ENCODE measurements at regions not wholly inside any gene's neighbourhood (a gene's known extent, or its start where the extent isn't known, plus 50 kb on each side); places are given as distances from the start of the nearest gene placed in this dataset.

GRCh38 chr1:115412286-115412685 is 74.2 kb upstream of the NGF start:
- DNase-seq = no peak

DNA sequence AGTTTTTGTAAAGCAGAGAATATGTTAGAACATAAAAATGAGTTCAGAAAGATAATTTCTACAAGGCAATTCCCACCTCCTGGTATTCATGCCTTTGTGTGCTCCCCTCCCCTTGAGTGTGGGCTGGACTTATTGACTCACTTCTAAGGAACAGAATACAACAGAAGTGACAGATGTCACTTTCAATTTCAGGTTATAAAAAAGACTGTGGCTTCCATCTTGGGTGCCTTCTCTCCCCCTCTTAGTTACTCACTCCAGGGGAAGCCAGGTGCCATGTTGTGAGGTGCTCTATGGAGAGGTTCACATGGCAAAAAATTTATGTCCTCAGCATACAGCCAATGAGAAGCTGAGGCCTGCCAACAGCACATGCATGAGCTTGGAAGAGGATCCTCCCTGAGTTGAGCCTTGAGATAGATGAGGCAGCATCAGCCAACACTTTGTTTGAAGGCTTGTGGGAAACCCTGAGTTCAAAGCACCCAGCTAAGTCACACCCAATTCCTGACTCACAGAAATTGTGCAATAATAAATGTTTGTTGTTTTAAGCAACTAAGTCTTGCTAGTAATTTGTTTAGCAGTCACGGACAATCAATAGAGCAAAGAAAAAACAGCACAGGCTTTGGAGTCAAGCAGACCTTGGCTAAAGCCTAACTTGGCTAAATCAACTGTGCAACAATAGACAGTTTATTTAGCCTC is 73.5 kb upstream of the NGF start:
- DNase-seq = no peak

DNA sequence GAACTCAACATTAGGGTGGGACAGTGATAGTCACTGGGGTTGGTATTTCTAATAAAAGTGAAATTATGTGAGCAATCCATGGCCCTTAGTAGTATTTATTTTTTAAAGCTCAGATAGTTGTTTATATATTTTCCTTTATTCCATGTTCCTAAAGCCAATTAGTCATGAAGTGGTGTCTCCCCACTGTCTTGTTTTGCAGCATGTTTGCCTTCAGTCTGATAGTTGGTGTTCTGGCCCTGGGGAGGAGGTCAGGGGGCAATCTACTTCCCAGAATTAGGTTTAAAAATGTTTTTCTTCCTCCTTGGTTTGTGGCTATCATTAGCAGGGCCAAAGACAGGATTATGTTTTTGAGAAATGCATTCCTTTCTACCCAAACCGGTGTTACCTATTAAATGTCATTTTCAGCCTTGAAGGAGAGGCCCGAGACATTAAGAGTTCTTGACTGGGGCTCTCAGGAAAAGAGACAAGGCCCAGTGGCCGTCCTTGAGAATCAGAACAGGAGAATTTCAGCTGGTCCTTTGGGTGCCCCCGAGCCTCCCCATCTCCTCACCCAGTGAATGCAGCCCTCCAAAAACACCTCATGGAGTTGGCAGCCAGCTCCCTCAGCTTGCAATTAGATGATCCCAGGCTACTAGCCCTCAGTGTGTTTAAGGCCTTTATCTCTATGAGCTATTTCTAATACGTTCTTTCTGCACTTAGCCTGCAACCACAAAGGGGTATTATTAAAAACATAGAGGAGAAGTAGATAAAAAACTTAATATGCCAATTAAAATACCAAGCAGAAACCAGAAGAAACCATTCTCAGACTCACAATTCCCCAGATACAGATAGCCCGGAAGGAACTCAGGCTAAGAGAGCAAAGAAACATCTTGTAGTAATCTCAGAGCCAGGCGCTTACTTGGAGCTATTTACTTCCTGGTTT is 71.3 kb upstream of the NGF start:
- DNase-seq = no peak

- DNase-seq = no peak
Measured at GRCh38 chr1:115408533-115408932, 70.5 kb upstream of the NGF start.

GRCh38 chr1:115404911-115405310 is 66.9 kb upstream of the NGF start:
- DNase-seq = no peak

GRCh38 chr1:115402753-115403184 is 64.7 kb upstream of the NGF start:
- DNase-seq = no peak

- no peak for DNase-seq
Measured at GRCh38 chr1:115401676-115402075, 63.6 kb upstream of the NGF start.

DNA sequence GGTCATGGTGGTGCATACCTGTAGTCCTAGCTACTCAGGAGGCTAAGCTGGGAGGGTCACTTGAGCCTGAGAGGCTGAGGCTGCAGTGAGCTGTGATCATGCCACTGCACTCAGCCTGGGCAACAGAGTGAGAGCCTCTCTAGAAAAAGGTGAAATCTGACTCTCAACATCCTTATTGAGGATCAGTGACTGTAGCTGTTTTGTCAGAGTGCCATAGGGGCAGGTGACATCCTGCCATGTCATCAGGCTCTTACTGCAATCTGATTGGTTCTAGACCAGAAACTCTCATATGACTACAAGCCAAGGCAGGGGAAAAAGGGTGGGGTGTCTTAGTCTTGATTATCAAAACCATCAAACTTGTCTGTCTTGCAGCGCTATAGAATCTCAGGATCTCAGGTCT is 62.8 kb upstream of the NGF start:
- no peak for DNase-seq

- DNase-seq = no peak
Measured at GRCh38 chr1:115400426-115400825, 62.4 kb upstream of the NGF start.

DNA sequence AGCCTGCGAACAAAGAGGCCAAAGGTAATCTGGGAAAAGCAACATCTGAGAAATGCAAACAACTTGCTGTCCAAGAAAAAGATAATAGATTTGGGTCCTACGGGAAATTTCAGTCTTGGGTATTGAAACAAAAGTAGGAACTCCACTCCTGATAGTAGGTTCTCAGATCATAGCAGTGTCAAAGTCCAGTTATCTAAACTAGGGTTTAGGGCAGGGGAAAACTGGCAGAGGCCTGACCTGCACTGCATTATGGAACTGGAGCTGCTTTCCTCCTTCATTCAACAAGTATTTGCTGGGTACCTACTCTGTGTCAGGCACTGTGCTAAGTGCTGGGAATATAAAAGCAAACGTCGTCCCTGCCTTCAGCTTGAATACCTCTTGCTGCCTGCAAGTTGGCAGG is 60.7 kb upstream of the NGF start:
- DNase-seq = no peak

Data from 8988T (cell line).